ENCODE measurements at regions not wholly inside any gene's neighbourhood (a gene's known extent, or its start where the extent isn't known, plus 50 kb on each side); places are given as distances from the start of the nearest gene placed in this dataset.
"Not testable (repeated sequence)": the region's sequence is repeated elsewhere in the genome, so short reads cannot be mapped to it uniquely, and the experiment has no call there.

DNA sequence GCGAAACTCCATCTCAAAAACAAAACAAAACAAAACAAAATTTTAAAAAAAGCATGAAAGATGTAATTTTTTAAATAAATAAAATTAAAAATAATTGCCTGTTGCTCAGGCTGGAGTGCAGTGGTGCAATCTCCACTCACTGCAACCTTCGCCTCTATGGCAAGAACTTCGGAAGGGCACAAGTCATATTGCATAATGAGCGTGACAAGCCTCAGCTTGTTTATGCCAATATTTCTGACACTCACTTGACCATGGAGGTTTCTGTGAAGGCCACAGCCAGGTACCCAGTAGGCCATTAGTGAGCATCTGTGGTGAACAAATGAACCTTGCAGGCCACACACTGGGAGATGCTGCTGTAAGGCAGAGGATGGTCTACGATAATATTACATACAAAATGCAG, 106.1 kb upstream of the KMT2C start:
- DNase-seq = no peak

DNA sequence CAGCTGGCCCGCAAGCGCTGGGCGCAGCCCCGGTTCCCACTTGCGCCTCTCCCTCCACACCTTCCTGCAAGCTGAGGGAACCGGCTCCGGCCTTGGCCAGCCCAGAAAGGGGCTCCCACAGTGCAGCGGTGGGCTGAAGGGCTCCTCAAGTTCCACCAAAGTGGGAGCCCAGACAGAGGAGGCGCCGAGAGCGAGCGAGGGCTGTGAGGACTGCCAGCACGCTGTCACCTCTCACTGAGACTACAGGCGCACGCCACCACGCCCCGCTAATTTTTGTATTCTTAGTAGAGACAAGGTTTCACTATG, 103.3 kb upstream of the KMT2C start:
- DNase-seq = not testable (repeated sequence)

DNA sequence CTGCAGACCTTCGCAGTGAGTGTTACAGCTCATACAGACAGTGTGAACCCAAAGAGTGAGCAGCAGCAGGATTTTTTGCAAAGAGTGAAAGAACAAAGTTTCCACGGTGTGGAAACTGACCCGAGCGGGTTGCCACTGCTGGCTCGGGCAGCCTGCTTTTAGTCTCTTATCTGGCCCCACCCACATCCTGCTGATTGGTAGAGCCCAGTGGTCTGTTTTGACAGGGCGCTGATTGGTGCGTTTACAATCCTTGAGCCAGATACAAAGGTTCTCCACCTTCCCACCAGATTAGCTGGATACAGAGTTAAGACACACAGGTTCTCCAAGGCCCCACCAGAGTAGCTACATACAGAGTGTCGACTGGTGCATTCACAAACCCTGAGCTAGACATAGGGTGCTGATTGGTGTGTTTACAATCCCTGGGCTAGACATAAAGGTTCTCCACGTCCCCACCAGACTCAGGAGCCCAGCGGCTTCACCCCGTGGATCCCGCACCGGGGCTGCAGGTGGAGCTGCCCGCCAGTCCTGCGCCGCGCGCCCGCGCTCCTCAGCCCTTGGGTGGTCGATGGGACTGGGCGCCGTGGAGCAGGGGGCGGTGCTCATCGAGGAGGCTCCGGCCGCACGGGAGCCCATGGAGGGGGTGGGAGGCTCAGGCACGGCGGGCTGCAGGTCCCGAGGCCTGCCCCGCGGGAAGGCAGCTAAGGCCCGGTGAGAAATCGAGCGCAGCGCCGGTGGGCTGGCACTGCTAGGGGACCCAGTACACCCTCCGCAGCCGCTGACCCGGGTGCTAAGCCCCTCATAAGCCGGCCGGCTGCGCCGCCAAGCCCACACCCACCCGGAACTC, 102.8 kb upstream of the KMT2C start:
- not testable (repeated sequence) for DNase-seq

DNA sequence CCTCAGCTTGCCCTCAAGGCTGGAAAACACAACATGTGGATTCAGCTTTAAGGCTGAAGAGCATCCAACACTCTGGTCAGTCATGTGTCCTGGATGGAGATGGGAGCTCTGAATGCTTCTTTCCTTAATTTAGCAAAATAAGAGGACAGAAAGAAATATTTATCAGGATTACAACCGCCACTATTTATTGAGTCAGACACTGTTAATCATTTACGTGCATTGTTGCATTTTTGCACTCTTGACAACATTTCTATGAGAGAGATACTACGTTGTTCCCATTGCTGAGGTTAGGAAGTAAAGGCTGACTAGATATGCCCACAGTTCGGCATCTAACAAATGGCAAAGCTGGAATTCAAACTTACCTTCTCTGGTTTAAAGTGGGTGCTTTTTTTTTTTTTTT, 101.8 kb upstream of the KMT2C start:
- no peak for DNase-seq

DNA sequence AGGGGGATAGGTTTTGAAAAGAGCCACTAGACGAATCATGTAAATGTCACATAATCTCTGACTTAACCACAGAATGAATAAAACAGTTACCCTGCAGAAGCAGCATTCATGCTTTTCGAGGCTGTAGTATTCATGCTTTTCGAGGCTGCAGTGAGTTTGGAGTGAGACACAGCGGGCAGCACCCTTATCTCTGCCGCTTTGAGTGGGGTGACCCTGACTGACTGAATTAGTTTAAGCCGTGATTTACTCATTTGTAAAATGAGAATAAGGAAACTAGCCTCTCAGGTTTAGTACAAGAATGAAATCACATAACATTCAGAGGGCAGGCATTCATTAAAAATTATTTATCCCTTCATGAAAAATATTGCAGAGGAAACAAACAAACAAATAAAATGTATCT, 92.8 kb upstream of the KMT2C start:
- no peak for DNase-seq

DNA sequence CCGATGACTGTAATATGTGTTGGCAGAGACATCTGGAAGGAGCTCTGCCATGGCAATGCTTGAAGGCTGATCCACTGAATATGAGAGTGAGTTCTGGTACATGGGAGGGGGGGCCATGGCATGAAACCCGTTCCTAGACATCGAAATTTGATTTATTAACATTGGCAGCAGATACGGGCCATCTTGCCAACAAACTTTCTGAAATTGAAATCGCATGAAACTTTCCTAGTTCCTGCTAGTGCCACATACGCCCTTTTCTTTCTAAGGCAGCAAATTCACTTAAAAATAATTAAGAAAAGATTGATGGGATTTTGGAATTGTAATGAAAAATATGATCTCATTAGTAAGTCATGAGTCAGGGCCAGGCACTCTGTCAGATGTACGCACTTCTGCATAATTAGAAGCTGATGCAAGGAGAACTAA, 91.8 kb upstream of the KMT2C start:
- no peak for DNase-seq

DNA sequence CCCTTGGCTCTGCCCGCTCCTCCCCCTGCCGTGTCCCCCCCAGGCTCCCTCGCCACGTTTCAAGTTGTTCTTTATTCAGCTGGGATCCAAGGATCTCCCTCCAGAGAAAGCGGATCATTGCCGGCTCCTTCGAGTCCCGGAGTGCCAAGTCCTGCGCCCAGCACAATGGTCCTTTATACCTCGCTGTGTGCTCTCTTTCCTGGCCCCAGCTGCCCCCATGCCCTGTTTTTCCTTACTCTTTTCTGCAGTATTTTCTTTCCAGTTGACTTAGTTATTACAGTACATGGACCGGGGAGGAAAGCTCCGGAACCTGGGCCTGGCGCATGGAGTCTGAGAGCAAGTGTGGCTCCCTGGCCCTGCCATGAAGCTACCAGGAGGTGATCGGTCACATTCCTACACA, 88.1 kb upstream of the KMT2C start:
- DNase-seq = no peak

DNA sequence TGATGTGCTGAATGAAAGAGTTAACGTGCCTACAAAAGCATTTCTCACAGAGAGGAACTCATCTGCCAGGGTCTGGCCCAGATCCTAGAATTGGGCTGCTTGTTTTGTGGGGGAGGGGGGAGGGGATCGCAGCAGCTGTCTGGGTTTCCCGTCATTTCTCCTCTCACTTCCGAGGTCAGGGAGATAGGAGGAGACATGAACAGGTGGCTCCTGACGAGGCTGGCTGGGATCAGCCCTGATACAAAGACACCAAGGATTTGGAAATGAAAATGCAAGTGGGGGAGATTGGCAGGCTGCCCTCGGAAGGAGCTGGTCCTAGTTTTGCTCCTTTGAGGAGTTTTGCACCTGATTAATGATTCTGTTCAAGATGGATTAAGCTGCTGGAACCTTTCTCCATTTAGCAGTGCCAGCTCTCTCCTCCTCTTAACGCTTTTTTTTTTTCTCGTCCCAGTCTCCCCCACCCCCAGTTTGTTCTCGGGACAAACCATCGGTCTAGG, 86.8 kb upstream of the KMT2C start:
- peak; percentile 71 for DNase-seq

DNA sequence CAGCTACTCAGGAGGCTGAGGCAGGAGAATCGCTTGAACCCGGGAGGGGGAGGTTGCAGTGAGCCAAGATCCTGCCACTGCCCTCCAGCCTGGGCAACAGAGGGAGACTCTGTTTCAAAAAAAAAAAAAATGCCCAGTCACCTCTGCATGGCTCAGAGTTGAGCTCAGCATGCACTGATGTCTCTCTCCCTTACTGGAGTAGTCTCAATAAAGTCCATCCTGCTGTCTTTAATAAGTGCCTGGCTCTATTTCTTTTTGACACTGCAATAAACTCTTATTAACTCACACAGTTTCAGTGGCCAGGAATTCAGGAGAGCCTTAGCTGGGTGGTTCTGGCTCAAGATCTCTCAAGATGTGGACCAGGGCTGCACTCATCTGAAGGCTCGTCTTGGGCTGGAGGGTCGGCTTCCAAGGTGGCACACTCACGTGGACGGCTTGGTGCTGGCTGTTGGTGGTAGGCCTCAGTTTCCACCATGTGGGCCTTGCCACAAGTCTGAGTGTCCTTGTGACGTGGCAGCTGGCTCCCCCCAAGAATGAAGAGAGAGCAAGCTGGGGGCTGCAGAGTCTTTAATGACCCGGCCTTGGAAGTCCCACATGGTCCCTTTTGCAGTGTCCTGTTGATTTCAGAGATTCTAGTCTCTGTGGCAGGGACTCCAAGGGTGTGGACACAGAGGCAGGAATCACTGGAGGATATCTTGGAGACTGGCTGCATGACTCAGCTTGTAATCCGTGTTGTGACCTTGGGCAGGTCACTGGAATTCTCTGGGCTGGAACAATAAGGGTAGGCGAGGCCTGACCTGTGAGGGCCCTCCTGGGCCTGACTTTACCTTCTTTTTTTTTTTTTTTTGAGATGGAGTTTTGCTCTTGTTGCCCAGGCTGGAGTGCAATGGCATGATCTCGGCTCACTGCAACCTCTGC, 85.9 kb upstream of the KMT2C start:
- DNase-seq = no peak

DNA sequence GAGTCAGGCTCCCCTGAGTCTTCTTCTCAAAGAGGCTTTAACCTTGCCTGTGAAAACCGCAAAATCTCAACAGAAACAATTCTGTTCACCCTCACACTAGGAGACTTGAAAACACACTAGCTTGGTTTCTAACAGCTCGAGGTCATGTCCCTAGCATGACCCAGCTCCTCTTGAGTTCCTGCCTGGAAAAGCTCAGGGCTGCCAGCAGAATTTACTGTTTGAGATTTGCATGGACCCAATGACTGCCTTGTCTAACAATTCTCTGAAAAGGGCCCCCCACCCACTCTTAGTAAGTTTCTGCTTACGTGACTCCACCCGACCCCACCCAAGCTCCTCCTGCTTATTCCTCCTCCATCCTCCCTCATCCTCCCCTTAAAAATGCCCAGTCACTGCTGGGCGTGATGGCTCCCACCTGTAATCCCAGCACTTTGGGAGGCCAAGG, 85.1 kb upstream of the KMT2C start:
- no peak for DNase-seq

DNA sequence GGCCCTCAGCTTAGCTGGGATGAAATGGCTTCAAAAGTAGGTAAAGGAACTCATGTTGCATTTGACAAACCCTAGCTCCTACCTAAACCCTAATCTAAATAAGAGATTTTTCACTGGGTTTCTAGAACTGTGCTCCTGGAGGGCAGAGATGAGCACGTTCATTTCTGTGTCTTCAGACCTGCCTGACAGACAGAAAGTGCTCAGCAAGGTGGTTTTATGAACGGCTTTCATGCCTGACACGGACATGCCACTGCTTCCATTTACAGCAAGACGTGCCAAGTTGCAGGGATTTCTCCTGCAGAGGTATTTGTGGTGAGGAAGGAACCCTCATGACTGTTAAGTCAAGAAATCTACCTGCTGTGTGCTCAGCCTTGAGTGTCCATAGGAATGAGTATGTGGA, 83.5 kb upstream of the KMT2C start:
- DNase-seq = no peak

DNA sequence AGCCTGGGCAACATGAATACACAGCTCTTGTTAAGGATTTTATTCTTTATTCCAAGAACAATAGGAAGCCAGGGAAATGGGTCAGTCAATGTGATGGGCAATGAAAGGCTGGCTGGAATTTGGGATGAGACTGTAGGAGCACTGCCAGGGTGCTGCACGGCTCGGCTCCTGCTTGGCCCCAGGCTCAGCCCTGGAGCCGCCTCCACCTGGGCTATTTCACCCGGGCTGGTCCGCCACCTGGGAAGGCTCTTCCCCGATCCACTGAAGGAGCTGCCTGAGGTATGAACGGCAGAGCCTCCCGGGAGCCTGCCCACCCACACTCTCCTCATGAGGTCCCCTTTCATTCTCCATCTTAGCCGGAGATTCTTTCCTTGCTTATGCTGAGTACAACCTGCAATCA, 80.4 kb upstream of the KMT2C start:
- no peak for DNase-seq

DNA sequence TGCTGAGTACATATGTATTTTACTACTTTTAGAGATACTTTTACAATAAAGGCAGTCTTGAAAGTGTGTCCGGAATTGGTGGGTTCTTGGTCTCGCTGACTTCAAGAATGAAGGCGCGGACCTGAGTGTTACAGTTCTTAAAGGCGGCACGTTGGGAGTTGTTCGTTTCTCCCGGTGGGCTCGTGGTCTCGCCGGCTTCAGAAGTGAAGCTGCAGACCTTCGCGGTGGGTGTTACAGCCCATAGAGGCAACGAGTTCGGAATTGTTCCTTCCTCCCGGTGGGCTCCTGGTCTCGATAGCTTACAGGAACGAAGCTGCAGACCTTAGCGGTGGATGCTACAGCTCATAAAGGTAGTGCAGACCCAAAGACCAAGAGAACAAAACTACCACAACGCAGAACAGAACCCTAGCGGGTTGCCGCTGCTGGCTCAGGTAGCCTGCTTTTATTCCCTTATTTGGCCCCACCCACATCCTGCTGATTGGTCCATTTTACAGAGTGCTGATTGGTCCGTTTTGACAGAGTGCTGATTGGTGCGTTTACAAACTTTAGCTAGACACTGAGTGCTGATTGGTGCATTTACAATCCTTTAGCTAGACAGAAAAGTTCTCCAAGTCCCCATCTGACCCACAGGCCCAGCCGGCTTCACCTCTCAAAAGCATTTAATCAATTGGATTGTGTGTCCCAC, 79.6 kb upstream of the KMT2C start:
- not testable (repeated sequence) for DNase-seq

DNA sequence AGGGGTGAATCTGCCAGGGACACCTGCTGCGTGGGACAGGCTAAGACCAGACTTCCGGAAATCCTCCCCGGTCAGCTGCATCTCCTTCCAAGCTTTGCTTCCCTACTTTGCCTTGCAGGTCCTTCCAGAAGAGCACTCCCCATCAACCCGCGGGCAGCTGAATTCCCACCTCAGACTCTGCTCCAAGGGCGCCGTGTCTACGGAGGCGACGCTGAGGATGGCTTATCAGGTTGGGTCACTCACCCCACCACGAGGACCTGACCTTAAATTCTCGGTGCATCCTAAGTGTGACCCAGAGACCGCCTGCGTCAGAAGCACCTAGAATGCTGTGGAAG, 78.9 kb upstream of the KMT2C start:
- no peak for DNase-seq

DNA sequence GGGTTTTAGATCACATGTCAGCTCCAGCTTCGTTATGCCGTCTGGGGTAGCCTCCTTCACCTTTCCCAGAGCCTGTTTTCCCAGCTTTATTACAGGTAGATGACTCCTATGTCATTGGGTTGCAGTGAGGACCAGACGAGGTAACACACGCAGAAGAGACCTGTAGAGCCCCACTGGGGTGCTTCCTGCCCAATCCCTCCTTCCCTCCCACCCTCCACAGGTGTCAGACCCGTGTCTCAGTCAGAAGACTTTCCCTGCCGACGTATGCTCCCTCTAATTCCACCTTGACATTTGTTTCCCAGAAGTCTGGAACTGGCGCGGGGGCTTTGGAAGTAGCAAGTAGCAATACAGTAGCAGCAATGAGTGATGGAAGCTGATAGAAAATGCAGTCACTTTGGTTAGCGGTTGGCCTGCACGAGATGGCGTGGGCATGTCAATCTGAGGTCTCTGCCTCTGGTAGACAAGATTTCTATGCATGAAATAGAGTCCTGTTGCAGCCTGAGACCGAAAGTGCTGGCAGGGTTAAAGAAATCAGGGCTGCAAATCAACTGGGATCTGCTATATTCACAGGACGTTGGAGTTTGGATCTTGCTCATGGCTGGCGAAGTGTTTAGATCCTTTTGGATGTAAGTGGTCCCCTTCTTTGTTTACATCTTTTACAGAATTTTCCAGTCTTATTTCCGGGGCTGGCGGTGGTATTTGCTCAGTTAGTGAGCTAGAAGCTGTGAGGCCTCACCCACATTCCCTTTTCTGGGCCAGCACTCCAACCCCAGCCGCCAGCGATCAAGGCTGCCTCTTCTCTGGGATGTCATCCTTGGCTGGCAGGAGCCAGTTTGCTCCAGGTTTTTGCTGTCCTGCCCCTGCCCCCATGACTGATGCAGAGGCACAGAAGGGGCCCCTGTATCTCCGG, 78.3 kb upstream of the KMT2C start:
- DNase-seq = no peak

DNA sequence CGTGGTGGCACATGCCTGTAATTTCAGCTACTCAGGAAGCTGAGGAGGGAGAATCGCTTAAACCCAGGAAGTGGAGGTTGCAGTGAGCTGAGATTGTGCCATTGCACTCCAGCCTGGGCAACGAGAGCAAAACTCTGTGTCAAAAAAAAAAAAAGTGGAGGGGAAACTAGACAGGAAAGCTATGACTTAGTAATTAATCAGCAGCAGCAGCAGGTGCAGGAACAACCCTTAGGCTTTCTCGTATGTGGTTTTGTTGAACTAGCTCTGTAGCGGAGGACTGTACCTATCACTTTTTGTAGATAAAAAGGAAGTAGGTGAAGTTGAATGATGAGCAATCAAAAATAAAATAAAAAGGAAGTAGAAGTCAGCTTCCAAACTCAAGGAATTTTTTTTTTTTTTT, 76.9 kb upstream of the KMT2C start:
- no peak for DNase-seq

DNA sequence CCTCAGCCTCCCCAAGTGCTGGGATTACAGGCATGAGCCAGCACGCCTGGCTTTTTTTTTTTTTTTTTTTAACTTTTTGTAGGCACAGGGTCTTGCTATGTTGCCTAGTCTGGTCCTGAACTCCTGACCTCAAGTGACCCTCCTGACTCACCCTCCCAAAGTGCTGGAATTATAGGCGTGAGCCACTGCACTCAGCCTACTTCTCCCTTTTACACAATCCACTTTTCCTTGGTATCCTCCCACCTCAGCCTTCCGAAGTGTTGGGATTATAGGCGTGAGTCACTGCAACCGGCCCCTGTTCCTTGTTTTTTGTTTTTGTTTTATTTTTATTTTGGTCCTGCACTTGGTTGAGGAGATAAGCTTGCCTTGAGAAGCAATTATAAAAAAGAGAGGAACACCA, 75.9 kb upstream of the KMT2C start:
- no peak for DNase-seq

DNA sequence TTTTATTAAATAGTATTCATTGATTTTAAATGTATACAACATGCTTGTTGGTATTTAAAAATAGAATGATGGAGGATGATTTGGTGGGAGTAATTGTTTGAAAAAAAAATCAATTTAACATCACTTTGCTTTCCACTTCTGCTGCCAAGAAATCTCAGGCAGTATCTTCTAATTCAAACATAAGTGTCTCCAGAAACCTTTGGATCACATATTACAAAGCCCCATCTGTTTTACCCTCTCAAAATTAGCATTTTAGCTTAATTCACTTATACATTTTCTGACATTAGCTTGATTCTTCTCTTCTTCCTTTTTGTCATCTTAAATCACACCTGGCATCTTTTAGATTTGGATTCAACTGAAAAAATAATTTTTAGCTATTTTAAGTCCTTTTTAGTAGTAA, 72.9 kb upstream of the KMT2C start:
- no peak for DNase-seq

DNA sequence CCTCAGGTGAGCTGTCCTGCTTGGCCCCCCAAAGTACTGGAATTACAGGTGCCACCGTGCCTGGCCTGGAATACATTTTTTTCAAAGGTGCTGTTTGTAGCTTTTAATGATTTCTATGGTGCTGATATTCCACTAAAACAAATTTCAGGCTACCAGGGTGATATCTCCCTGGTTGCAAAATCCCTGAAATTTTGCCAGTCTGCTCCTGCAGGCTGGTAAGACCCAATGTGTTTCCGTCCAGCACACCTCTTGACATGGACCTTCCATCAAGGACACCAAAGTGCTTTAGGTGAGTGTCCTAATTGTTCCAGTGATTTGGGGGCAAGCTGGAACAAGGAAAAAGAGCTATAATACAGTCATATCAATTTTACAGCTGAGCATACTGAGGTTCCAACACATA, 69.8 kb upstream of the KMT2C start:
- no peak for DNase-seq

DNA sequence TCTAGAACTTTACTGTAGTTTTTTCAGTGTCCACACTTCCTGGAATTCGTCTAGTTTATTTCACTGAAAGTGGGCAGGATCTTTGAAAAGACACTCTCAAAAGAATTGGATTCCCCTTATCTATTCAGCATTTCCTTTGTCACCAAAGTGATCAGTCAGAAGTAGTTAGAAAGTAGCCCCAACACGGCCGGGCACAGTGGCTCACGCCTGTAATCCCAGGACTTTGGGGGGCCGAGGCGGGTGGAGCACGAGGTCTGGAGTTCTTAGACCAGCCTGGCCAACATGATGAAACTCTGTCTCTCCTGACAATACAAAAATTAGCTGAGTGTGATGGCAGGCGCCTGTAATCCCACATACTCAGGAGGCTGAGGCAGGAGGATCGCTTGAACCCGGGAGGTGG, 69.0 kb upstream of the KMT2C start:
- no peak for DNase-seq

DNA sequence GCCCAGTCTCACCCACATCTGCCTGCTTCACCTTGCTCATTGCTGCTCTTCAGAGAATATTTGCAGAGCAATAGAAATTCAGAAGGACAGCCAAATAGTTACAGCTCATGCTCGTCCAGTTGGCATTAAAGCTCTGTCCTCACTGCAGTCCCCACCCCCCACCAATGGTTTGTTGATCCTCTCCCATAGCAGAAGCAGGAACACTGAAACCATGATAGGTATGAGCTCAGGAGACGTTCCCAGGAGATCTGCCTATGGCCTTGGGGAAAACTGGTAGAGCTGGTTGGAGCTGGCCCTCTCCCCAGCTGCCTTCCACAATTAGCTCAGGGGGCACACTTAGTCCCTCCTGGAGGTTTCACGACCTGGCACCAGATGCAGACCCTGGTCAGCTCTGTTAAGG, 68.6 kb upstream of the KMT2C start:
- DNase-seq = no peak

All from SHP77 treated with DMSO at 0.1 percent for 48 hours (cell line).